ENCODE measurements at regions not wholly inside any gene's neighbourhood (a gene's known extent, or its start where the extent isn't known, plus 50 kb on each side); places are given as distances from the start of the nearest gene placed in this dataset.

GRCh38 chr4:72959411-72959810 lies 110.1 kb downstream of the COX18 start:
- Histone ChIP-seq H3K9me3 (peaks cover 0 to 13% of the 10 kb centered on the region in 2 donors), H3K4me1 (no peaks in the 10 kb centered on the region), H3K4me3 (no peak overlapping the region), H3K27me3 (no peaks in the 10 kb centered on the region), H3K36me3 (no peaks in the 10 kb centered on the region), H3K27ac (no peak overlapping the region)
- TF ChIP-seq CTCF (IDR thresholded peaks at IDR 0.05) = no peak
- no peak for DNase-seq (ENCODE audit: low spot score in 2 of 2)
- intact Hi-C loops (cut with DNase I) = no loop called here

GRCh38 chr4:72954811-72955210 lies 114.7 kb downstream of the COX18 start:
- intact Hi-C loops (cut with DNase I) = no loop called here
- H3K4me1 ChIP-seq = no peaks in the 10 kb centered on the region

GRCh38 chr4:72953571-72953970 lies 115.9 kb downstream of the COX18 start:
- H3K9me3 ChIP-seq = no peaks in the 10 kb centered on the region
- intact Hi-C loops (cut with DNase I) = no loop called here
- no peak overlapping the region for H3K27ac ChIP-seq
- H3K27me3 ChIP-seq = no peaks in the 10 kb centered on the region
- no peak for TF ChIP-seq CTCF (IDR thresholded peaks at IDR 0.05)
- no peaks in the 10 kb centered on the region for H3K4me1 ChIP-seq
- no peak for DNase-seq (ENCODE audit: low spot score in 2 of 2)
- no peaks in the 10 kb centered on the region for H3K36me3 ChIP-seq
- no peak overlapping the region for H3K4me3 ChIP-seq

More at GRCh38 chr4:72954811-72955210, 114.7 kb downstream of the COX18 start:
- no peak for TF ChIP-seq CTCF (IDR thresholded peaks at IDR 0.05)
- no peak for DNase-seq (ENCODE audit: low spot score in 2 of 2)
- H3K27me3 ChIP-seq = no peaks in the 10 kb centered on the region
- H3K27ac ChIP-seq = no peak overlapping the region
- H3K4me3 ChIP-seq = no peak overlapping the region
- H3K9me3 ChIP-seq = peaks cover 0 to 3% of the 10 kb centered on the region in 2 donors
- H3K36me3 ChIP-seq = no peaks in the 10 kb centered on the region

GRCh38 chr4:72951628-72952027 lies 117.9 kb downstream of the COX18 start:
- Histone ChIP-seq H3K9me3 (no peaks in the 10 kb centered on the region), H3K4me1 (no peaks in the 10 kb centered on the region), H3K4me3 (no peak overlapping the region), H3K27me3 (no peaks in the 10 kb centered on the region), H3K36me3 (no peaks in the 10 kb centered on the region), H3K27ac (no peak overlapping the region)
- DNase-seq (ENCODE audit: low spot score in 2 of 2) = no peak
- TF ChIP-seq CTCF (IDR thresholded peaks at IDR 0.05) = no peak
- intact Hi-C loops (cut with DNase I) = no loop called here

GRCh38 chr4:72951147-72951546 lies 118.4 kb downstream of the COX18 start:
- intact Hi-C loops (cut with DNase I) = no loop called here
- Histone ChIP-seq H3K4me3 (no peak overlapping the region), H3K27me3 (no peaks in the 10 kb centered on the region), H3K9me3 (no peaks in the 10 kb centered on the region), H3K36me3 (no peaks in the 10 kb centered on the region), H3K4me1 (no peaks in the 10 kb centered on the region), H3K27ac (no peak overlapping the region)
- DNase-seq (ENCODE audit: low spot score in 2 of 2) = no peak
- TF ChIP-seq CTCF (IDR thresholded peaks at IDR 0.05) = no peak

GRCh38 chr4:72948080-72948479 lies 121.4 kb downstream of the COX18 start:
- Histone ChIP-seq H3K27me3 (no peaks in the 10 kb centered on the region), H3K27ac (no peak overlapping the region), H3K4me1 (no peaks in the 10 kb centered on the region), H3K9me3 (no peaks in the 10 kb centered on the region), H3K4me3 (no peak overlapping the region), H3K36me3 (no peaks in the 10 kb centered on the region)
- DNase-seq (ENCODE audit: low spot score in 2 of 2) = no peak
- intact Hi-C loops (cut with DNase I) = no loop called here
- no peak for TF ChIP-seq CTCF (IDR thresholded peaks at IDR 0.05)

Data from ascending aorta (tissue), 2 donors.